ENCODE measurements at regions not wholly inside any gene's neighbourhood (a gene's known extent, or its start where the extent isn't known, plus 50 kb on each side); places are given as distances from the start of the nearest gene placed in this dataset.

- DNase-seq = no peak
Measured at GRCh38 chr11:27213232-27213660, 149.8 kb downstream of the CCDC34 start.

DNA sequence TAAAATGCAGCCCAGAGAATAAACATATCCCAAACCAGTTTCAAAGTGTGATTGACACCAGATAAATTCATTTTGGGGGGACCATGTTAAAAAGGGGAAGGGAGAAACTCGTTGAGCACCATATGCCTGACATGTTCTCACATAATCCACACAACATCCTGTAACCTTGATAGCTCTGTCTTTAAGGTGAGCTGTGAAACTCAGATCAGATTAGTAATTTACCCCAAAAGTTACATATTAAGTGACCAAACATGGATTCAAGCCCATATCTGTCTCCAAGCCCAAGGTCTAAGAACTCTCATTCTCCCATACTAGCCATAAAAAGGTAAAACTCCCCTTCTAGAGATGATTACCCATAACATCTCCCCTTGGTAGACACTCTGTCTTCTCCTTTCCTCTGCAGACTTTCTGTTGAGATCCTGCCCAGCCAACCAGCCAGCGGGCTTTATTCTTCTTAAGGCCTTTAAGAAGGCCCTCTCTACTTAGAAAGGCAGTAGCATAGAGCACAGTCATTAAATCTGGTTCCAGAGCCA is 150.7 kb downstream of the CCDC34 start:
- DNase-seq = no peak

- DNase-seq = no peak
Measured at GRCh38 chr11:27211370-27212127, 151.5 kb downstream of the CCDC34 start.

- DNase-seq = no peak
Measured at GRCh38 chr11:27210531-27210930, 152.5 kb downstream of the CCDC34 start.

DNA sequence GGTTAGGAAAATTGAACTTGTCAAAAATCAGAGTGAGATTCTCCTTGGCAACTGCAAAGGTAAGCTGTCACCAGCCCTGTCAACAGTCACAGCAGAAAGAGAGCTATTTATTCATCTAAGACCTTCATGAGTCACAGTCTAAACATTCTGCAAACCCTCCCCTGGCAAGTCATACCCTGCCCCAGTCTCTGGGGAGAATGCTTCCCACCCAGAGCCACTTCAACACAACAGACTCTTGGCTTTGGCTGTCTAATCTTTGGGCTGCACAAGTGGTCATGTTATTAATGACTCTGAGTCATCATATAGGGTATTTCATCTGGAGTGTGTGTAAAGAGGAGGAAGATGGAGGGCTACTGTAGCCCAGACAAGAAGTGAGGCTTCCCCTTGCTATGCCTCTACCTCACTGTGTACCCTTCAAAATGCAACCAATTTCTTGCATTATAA is 153.4 kb downstream of the CCDC34 start:
- DNase-seq = no peak

DNA sequence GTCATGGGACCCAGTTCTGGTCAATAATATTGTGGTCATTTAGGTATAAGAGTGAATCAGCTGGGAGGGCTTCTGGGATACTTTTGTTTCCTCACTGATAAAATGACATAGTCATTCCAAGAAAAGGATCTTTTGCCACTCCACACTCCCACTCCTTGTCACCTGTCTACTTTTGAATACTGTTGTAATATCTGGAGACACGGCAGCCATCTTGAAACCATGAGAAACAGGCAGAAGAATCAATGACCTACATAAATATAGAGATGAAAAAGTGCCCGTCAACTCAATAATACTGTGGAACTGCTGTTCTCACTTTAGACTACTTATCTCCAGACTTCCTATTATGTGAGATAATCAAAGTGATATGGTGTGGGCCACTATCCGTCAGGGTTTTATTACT is 154.2 kb downstream of the CCDC34 start:
- no peak for DNase-seq

GRCh38 chr11:27207025-27207650 is 155.9 kb downstream of the CCDC34 start:
- DNase-seq = no peak

DNA sequence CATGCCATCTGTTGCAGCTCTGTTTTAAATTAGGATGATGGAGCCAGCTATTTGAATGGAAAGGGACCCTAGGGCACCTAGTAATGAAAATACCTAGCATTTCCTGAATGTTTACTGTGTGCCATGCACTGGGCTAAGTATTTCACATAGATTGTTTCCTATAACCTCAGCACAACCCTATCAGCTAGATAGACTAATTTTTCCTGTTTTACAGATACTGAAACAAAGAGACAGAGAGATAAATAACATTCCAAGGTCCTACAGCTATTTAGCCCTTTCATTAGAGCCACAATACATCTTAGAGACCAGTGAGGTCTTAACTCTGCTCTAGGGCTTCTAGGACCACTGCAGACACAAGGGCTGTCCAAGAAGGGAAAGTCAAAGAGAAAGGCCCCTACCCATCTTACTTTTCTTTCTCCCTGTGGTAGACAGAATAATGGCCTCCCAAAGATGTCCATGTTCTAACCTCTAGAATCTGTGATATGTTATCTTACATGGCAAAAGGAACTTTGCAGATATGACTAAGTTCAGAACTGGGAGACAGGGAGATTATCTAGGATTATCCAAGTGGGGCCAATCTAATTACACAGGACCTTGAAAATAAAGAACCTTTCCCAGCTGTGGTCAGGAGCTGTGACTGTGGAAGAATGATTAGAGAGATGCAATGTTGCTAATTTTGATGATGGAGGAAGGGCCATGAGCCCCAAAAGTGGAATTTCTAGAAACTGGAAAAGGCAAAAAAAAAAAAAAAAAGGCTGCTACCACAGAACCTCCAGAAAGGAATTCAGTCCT is 157.0 kb downstream of the CCDC34 start:
- DNase-seq = no peak

GRCh38 chr11:27205250-27205649 is 157.8 kb downstream of the CCDC34 start:
- DNase-seq = no peak

GRCh38 chr11:27204529-27204928 is 158.5 kb downstream of the CCDC34 start:
- DNase-seq = no peak

DNA sequence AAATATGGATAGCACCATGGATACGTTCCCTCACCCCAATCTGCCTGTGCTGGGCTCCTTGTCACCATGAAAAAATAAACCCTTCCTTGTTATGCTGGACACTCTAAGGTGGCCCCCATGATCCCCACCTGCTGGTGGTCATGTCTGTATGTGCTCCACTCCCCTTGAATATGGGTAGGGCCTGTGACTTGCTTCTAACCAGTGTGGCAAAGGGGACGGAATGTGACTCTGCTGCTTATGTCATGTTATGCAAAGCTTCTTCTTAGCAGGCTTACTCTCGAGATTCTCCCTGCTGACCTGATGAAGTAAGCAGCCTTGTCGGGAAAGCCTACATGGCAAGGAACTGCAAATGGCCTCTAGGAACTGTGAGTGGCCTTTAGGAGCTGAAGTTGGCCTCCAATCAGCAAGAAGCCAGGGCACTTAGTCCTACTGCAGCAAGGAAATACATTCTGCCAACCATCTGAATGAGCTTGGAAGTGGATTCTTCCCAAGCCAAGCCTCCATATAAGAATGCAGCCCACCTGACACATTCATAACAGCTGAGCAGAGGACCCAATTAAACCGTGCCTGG is 159.9 kb downstream of the CCDC34 start:
- DNase-seq = no peak

GRCh38 chr11:27201454-27202302 is 161.1 kb downstream of the BBOX1 start:
- DNase-seq = no peak

GRCh38 chr11:27200779-27201453 is 160.3 kb downstream of the BBOX1 start:
- DNase-seq = no peak

DNA sequence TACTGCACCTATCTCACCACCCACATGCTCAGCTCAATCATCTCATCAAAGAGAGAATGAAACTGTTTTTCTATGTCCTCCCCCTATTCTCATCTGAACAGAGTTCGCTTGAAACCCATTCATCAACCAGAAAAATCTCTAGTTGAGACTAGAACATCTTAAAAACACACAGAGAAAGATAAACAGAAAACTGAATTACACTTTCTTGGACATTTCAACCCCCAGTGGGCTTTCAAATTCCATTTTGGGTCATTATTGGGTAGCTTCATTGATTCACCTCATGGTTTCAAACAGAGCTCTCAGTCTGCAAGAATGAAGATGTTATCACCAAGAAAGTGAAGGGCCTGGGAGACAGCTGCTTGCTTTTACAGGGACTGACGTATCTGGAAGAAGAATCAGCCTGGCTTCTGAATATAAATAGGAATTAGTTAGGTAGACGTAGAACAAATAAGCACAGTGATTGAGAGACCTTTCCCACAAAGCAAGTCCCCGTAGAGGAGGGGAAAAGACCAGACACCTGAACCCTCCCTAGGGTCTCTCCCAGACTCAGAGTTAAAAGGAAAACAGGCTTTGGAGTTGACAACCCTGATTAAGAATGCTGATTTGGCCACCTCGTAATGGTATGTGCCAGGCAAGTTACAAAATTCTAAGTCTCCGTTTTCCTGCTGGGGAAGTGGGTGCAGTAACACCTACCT is 155.7 kb downstream of the BBOX1 start:
- DNase-seq = no peak

DNA sequence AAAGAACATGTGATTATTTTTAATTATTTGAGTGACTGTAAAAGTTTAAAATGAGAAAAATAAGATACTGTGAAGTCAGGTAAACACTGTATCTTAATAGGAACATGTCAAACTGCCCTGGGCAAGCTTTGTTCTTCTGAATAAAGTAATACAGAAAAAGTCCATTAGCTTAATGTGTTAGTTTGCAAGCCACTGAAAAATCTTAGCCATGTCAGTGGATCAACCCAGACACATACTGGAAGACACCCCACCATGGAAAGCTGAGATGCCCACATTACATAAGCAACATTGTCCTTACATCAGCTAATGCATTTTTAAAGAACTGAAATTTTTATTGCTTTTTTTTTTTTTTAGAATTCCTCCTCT is 155.2 kb downstream of the BBOX1 start:
- DNase-seq = no peak

GRCh38 chr11:27194976-27195375 is 154.4 kb downstream of the BBOX1 start:
- no peak for DNase-seq

GRCh38 chr11:27193434-27194225 is 153.0 kb downstream of the BBOX1 start:
- DNase-seq = no peak

- DNase-seq = no peak
Measured at GRCh38 chr11:27192184-27192583, 151.6 kb downstream of the BBOX1 start.

DNA sequence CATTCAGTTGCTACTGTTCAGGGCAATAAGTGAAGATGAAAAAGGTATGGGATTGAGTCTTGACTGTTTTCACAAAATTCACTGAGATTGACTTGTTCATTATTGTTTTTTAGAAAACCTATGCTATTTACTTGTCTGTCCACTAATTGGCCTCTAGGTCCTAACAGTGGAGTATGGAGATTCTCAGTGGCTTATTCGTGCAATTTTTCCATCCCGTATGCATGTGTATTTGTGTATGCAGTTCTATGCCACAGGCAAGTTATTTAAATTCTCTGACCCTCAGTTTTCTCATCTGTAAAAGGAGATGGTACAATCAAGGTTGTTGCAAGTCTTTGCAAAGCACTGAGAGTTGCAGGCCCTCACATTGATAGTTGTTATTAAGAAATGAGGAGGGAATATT is 151.0 kb downstream of the BBOX1 start:
- DNase-seq = no peak

DNA sequence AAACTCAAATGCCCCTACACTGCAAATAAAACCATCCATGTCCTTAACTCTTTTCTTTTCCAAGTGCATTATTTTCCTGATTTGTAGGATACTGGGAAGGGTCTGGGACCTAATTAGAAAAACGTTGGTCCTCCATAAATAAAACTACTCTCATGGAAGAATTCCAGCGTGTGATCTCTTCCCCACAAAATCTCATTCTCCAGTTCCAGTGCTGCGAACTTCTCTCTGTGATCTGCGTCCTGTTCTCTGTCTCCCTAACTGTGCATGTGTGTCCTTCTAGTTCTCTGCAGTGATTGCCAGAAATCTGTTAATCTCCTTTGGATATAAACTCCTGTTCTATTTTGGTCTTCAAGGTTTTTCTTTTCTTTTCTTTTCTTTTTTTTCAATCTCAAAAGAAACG is 148.1 kb downstream of the BBOX1 start:
- no peak for DNase-seq
